Tibial artery (tissue), 4 donors: ENCODE measurements at regions not wholly inside any gene's neighbourhood (a gene's known extent, or its start where the extent isn't known, plus 50 kb on each side); places are given as distances from the start of the nearest gene placed in this dataset.

Source experiments
- DNase-seq, 2 donors: peaks; one replicate each; pipeline ENCODE4 v3.0.0-alpha.2; 2019
- H3K27ac ChIP-seq, 2 donors: fragments of 200-600 bp; sonication (generic) in 1 of 2; 1 replicate in 1 of 2; 2 replicates in 1 of 2; pipeline ENCODE4 v1.5.1; 2018 to 2019; ENCODE audit warnings: mild to moderate bottlenecking in 1 of 2
- H3K27me3 ChIP-seq, 2 donors: fragments of 200-600 bp; sonication (generic) in 1 of 2; one replicate each; pipeline versions ENCODE4 v1.5.1 to v1.6.0; 2016 to 2019
- H3K36me3 ChIP-seq, 3 donors: fragments of 200-600 bp; sonication (generic) in 2 of 3; one replicate each; pipeline ENCODE4 v1.5.1; 2016 to 2019; ENCODE audit warnings: mild to moderate bottlenecking in 2 of 3
- H3K4me1 ChIP-seq, 4 donors: fragments of 200-600 bp; sonication (generic) in 2 of 4; 1 replicate in 3 of 4; 2 replicates in 1 of 4; pipeline ENCODE4 v1.5.1; 2016 to 2019
- H3K4me3 ChIP-seq, 2 donors: fragments of 200-600 bp; sonication (generic) in 1 of 2; 1 replicate in 1 of 2; 2 replicates in 1 of 2; pipeline ENCODE4 v1.5.1; 2018 to 2019; ENCODE audit warnings: mild to moderate bottlenecking in 2 of 2
- H3K9me3 ChIP-seq, 3 donors: fragments of 200-600 bp; sonication (generic) in 1 of 3; one replicate each; pipeline ENCODE4 v1.5.1; 2016 to 2019
- intact Hi-C: fragments of 100-400 bp; cut with DNase I; formaldehyde crosslinking; loops from one replicate; pipeline ENCODE4 v1.15.0; 2023; ENCODE audit warnings: low total_unique reads
- TF ChIP-seq, protein P1 (sequence below), 2 experiments: fragments of 200-600 bp in 1 of 2; fragments of 450-650 bp in 1 of 2; IDR thresholded peaks; one replicate each; pipeline ENCODE4 v1.5.1; 2017 to 2019; ENCODE audit warnings: antibody characterized with exemption in 2 of 2, mild to moderate bottlenecking in 1 of 2, moderate library complexity in 1 of 2

DNA sequence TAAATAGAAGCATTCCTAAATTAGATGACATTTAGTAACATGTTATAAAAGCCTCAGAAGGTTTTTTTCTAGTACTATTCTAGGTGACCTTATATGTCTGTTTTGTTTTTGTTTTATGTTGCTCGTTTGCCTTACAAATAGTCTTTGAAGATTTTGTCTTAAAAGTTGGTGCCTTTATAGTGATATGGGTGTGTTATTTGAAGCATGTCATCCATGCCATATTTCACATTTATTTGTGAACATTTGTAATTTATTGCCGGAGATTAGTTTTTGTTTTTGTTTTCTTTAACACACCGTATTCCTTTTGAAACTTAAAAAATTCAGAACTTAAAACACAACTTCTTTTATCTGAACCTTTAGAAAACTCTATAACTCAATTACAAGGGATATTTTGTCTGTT, 422.8 kb upstream of the PCDH9 start:
- TF ChIP-seq, protein P1, sequence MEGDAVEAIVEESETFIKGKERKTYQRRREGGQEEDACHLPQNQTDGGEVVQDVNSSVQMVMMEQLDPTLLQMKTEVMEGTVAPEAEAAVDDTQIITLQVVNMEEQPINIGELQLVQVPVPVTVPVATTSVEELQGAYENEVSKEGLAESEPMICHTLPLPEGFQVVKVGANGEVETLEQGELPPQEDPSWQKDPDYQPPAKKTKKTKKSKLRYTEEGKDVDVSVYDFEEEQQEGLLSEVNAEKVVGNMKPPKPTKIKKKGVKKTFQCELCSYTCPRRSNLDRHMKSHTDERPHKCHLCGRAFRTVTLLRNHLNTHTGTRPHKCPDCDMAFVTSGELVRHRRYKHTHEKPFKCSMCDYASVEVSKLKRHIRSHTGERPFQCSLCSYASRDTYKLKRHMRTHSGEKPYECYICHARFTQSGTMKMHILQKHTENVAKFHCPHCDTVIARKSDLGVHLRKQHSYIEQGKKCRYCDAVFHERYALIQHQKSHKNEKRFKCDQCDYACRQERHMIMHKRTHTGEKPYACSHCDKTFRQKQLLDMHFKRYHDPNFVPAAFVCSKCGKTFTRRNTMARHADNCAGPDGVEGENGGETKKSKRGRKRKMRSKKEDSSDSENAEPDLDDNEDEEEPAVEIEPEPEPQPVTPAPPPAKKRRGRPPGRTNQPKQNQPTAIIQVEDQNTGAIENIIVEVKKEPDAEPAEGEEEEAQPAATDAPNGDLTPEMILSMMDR (IDR thresholded peaks at IDR 0.05), result no peak
- Histone ChIP-seq H3K9me3 (no peaks in the 10 kb centered on the region), H3K27ac (no peak overlapping the region), H3K4me3 (no peak overlapping the region), H3K27me3 (no peaks in the 10 kb centered on the region), H3K4me1 (no peaks in the 10 kb centered on the region), H3K36me3 (no peaks in the 10 kb centered on the region)
- no peak for DNase-seq
- intact Hi-C loops, result no loop called here

DNA sequence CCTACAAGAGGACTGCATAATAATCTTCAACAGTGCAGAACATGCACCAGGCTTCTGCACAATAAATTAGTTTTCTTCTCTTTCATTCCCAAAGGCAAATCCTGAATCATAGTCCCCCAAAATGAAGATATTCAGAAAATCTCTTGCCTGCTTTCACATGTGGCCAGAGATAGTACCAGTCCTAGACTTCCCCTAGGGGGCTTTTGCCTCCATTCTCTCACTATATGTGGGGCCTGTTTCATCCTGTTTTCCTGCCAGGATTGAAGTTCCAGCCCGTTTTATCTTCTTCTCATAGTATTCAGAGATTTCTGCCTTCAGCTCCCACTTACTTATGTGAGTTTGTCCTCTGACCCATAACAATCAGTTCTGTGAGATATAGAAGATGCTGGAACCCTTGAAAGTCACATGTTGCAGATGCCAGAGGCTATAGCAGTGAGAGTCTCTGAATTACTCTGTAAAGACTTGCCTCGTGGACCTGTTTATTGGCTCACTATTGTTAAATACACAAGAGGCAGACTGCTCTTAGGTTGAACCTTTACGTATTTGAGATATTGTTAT, 421.9 kb upstream of the PCDH9 start:
- intact Hi-C loops, result no loop called here
- H3K27me3 ChIP-seq, result no peaks in the 10 kb centered on the region
- no peak overlapping the region for H3K27ac ChIP-seq
- no peak for DNase-seq
- TF ChIP-seq, protein P1 (IDR thresholded peaks at IDR 0.05), result no peak
- no peaks in the 10 kb centered on the region for H3K9me3 ChIP-seq
- H3K4me3 ChIP-seq, result no peak overlapping the region
- no peaks in the 10 kb centered on the region for H3K36me3 ChIP-seq
- H3K4me1 ChIP-seq, result no peaks in the 10 kb centered on the region

DNA sequence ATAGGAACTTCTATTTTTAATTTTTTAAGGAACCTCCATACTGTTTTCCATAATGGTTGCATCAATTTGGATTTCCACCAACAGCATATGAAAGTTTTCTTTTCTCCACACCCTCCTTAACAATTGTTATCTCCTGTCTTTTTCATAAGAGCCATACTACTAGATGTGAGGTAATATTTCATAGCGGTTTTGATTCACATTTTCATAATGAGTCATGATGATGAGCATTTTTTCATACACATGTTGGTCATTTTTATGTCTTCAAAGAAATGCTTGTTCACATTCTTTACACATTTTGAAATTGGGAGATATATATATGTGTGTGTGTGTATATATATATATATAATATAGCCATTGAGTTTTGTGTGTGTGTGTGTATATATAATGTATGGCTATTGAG, 420.3 kb upstream of the PCDH9 start:
- Histone ChIP-seq H3K36me3 (no peaks in the 10 kb centered on the region), H3K27me3 (no peaks in the 10 kb centered on the region), H3K4me1 (no peaks in the 10 kb centered on the region), H3K27ac (no peak overlapping the region), H3K9me3 (no peaks in the 10 kb centered on the region), H3K4me3 (no peak overlapping the region)
- intact Hi-C loops, result no loop called here
- TF ChIP-seq, protein P1 (IDR thresholded peaks at IDR 0.05), result no peak
- DNase-seq, result no peak

DNA sequence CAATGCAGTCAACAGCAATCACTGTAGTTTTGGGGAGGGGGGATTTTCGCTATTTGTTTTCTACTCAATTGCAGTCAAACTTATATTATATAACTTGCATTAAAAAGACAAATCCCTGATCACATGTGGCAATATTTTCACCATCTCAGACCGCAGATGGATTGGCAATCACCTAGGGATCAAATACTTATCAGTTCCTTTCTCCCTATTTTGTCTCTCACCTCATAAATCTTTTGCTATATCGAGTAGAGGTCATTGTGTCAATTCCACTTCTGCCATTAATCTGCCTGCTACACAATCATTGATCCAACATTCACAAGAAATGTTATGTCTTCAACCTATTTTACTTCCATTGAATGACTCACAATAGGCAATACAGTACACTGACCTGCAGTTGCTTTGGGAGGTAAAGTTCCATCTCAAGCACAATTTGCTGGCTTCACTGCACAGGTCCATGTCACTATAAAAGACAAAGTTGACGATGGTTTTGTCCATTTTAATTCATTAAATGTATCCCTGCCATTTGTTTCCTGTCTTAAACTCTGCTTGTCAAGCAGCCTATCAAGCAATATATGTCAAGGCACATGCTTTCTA, 415.8 kb upstream of the PCDH9 start:
- intact Hi-C loops, result no loop called here
- Histone ChIP-seq H3K27me3 (no peaks in the 10 kb centered on the region), H3K9me3 (no peaks in the 10 kb centered on the region), H3K4me3 (no peak overlapping the region), H3K27ac (no peak overlapping the region), H3K36me3 (no peaks in the 10 kb centered on the region), H3K4me1 (no peaks in the 10 kb centered on the region)
- TF ChIP-seq, protein P1 (IDR thresholded peaks at IDR 0.05), result no peak
- no peak for DNase-seq

DNA sequence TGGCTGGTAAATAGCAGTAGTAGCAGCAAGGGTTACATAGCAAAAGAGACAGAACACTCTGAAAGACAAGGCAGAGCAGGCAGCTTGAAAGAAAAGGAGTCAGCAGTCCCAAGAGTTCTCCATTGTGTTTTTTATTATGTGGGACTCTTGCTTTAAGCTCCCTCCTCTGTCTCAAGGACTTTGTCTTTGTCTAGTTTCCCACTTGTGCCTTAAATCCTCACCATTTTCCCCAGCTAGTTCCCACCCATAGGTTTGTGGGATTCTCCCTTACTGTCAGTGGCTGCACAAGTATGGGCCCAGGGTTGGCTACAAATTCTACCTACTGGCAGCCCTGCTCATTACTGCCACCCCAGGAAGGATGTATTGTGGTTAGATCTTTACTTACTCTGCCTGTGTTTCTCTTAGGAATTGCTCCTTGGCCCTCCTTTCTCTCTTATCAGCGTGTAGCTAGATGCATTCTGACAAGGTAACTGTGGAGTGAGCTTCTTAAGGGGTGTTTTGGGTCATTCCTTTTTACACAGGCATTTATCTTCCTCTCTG, 413.4 kb upstream of the PCDH9 start:
- no peak overlapping the region for H3K27ac ChIP-seq
- TF ChIP-seq, protein P1 (IDR thresholded peaks at IDR 0.05), result no peak
- intact Hi-C loops, result no loop called here
- no peak overlapping the region for H3K4me3 ChIP-seq
- H3K27me3 ChIP-seq, result no peaks in the 10 kb centered on the region
- DNase-seq, result no peak
- H3K4me1 ChIP-seq, result no peaks in the 10 kb centered on the region
- H3K36me3 ChIP-seq, result no peaks in the 10 kb centered on the region
- H3K9me3 ChIP-seq, result no peaks in the 10 kb centered on the region
